GM21423 (cell line): ENCODE measurements at regions not wholly inside any gene's neighbourhood (a gene's known extent, or its start where the extent isn't known, plus 50 kb on each side); places are given as distances from the start of the nearest gene placed in this dataset.
"Not testable (repeated sequence)": the region's sequence is repeated elsewhere in the genome, so short reads cannot be mapped to it uniquely, and the experiment has no call there.

ENCODE experiments used
- ATAC-seq: cut with Tn5 transposase; IDR thresholded peaks from one replicate; pipeline ENCODE4 v1.9.1; 2021; ENCODE audit warnings: mild to moderate bottlenecking, moderate library complexity; ENCODE audit not compliant: unreplicated experiment

DNA sequence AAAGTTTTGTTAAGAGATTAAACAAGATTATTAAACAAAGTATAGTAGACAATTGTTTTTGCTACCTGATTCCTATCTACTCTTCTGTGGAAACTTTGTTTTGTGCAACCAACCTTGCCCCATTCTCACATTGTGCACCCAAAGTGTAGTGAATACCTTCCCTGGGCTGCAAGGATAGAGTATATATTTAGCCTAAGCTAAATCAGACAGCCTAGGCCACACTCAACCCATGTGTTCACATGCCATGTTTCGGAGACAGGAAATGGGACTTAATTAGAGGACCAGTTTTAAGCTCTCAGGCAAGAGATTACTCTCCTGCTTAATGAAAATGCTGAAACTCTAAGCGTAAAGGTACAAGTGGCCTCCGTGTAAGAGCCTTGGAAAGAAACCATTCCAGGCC, 734.9 kb upstream of the USP15 start:
- no peak for ATAC-seq

GRCh38 chr12:61530456-61530855, 729.7 kb upstream of the USP15 start:
- ATAC-seq: no peak

GRCh38 chr12:61531195-61531594, 729.0 kb upstream of the USP15 start:
- no peak for ATAC-seq

GRCh38 chr12:61536117-61536516, 724.1 kb upstream of the USP15 start:
- ATAC-seq: no peak

GRCh38 chr12:61536525-61536924, 723.7 kb upstream of the USP15 start:
- no peak for ATAC-seq

DNA sequence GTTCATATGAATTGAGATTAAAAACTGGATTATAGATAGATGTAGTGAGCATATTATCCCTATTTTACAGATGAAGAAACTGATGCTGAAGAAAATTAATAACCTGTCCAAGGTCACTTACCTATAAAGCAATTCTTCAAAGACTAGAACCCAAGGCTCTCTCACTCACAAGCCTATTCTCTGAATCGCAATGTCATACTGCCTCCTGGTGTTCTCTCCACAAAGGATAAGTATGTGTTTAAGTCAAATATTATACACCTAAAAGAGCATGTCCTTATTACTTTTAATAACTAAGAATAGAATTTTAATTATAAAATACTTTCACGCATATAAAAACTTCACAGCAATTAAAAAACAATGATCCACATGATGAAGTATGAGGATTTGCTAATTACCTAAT, 721.3 kb upstream of the USP15 start:
- no peak for ATAC-seq

DNA sequence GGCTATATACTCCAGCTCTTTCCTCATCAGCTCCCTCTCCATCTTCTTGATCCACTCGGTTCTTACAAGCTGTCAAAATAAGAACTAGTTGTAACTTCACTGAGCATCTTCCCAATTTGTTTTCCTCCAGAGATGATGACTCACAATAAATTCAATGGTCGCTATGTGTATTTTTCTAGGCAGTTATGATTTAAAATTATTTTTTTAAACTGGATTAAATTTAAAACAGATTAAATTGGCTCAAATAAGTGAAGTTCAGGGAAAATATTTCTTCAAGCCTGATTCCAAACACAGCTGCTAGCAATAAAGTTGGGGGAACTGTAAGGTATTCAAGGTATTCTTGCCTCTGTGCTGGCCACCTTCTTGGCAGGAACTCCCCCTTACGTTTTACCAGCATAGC, 717.7 kb upstream of the USP15 start:
- no peak for ATAC-seq

- no peak for ATAC-seq
Observed at GRCh38 chr12:61546296-61546695, 713.9 kb upstream of the USP15 start.

DNA sequence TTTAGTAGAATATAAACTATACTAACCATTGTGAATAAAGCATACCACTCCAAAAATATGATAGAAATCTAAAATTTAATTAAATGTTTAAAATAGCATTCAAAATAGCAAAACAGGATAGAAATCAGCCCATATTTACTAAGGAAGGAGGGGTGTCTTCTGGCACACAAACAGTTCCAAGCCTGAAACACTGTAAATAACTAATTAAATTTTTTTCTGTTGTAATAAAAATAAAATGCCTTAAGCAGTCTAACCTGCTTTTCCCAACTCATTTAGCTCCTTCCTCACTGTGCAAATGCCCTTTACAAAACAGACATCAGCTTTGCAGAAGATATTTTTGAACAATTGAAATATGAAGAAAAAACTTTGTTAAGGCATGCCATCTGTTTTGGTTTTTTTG, 707.1 kb upstream of the USP15 start:
- no peak for ATAC-seq

GRCh38 chr12:61554268-61555008, 705.8 kb upstream of the USP15 start:
- no peak for ATAC-seq

DNA sequence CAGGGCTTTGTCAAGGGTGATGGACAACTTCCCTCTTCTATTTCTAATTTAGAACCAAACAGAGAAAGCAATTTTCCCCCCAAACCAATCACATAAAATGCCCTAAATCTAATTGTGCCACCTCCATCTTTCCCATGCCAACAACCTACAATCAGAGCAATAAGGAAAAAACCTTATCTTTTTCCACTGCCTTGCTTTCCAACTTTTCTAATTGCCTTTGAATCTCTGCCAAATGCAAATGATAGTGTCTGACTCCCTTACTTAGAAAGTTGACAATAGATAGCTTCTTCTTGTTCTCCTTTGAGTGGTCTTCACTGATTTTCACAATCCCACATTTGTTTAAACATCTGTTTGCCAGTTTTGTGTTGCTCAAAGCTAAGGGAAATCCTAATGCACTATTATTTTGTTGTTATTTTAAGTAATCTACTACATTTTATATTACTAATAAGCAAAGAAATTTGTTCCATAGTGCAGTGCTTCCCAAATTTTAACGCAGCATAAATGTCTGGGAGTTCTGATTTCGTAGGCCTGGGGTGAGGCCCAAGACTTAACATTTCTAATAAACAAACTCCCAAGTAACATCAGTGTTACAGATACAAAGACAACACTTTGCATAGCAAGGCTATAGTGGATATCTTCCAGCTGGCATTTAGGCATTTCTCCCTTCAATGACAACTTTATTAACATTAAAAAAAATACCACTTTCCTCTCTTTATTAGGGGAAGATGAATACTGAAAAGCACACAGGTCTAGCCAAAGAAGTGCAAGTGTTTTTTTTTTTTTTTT, 696.3 kb upstream of the USP15 start:
- no peak for ATAC-seq

DNA sequence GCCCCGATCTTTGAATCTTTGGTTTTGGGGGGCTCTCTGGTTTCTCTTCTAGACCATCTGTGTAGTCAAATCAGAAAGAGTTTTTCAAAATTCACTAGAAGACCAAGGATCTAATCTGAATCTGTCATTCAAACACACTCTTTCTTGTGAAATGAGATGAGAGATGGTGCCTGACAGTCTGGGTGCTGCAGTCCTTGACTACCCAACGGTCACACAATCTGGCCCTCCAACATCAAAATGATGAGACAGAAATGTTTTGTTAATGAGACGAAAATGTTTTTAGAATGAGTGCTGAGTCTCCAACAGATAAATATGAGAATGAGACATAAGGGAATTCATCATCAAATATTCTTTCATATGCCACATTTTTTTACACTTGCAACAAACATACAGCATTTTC, 695.7 kb upstream of the USP15 start:
- no peak for ATAC-seq

- ATAC-seq: no peak
Observed at GRCh38 chr12:61566183-61566582, 694.0 kb upstream of the USP15 start.

DNA sequence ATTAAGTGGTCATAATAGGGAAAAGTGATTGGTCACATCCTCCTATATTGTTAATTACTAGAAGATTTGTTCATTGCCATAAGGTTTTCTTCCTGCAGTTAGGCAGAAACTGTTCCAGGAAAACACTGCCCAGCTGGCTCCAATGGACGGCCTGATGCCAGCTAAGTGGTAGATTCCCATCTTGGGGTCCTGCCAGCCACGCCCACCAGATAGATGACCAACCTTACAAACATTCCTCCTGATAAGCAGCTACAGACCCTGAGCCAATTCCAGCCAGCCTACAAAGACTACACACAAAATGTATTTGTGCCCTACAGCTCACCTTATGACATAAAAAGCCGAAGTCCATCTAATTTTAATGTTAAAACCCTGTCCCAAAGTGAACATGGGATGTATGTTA, 685.9 kb upstream of the USP15 start:
- ATAC-seq: no peak

DNA sequence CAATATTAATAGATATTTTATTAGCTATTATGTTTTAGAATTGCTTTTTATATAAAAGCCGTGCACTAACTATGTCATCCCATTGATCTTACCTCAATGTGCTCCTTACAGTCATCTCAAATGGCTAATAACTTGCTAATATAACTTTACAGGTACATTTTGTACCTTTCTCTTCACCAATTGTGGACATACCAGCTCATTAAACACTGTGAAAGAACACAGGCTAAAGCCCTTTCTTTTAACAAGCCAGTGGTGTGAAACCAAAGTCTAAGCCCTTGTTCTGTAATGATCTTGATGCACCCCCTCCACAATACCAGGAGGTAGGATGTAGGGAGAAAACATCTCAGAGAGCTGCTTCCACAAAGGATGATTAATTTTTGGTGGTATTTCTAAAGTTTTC, 675.3 kb upstream of the USP15 start:
- no peak for ATAC-seq

GRCh38 chr12:61590864-61591263, 669.3 kb upstream of the USP15 start:
- not testable (repeated sequence) for ATAC-seq

- no peak for ATAC-seq
Observed at GRCh38 chr12:61610143-61610542, 650.1 kb upstream of the USP15 start.

DNA sequence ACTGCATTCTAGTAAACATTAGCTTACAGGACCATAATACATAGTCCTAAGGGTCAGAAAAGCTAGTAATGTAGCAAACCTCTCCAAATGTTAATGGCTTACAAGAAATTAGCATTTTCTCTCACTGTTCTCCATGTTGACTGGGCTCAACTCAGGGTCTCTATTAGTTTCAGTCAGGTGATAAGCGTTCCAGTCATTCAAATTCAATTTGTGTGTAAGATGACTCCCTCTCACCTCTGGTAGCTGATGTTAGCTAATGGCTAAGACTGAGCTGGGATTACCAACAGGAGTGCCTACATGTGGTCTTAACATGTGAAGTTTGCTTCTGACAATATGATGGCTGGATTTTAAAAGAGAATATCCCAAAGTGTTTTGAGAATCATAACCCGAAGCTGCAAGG, 630.5 kb upstream of the USP15 start:
- no peak for ATAC-seq

DNA sequence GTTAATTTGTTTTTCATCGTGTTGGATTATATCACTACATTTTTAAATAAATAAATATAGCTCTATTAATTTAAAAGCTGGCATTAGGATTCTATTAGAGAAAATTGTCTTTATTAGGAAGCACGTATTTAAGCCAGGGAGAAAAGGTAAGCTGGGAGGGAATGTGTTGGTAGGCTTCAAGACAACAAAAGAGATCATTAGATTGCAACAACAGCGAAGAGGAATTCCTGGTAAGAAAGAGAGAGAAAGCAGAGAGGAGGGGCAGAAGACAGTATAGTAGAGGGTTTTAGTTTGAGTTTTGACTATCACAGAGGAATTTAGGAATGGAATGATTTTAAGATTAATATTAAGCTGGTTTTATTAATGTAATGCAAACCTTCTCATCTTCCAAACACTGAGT, 613.6 kb upstream of the USP15 start:
- no peak for ATAC-seq

DNA sequence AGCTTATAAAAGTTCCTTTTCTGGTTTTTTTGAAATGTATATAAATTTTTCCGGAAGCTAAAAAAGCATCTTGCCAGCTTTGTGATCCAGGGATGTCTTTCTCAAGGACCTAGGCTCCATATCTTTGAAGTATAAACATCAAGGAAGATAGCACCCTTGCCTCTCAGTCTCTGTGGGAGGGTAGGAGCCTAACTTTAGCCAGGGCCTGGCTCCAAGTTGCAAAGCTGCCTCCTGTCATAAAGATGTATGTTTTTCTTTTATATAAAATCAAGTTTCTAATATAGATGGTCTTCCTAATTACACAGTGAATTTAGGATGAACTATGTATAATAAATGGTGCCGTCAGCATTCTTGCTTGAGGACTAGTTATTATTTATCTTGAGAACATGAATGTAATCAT, 612.6 kb upstream of the USP15 start:
- ATAC-seq: no peak

DNA sequence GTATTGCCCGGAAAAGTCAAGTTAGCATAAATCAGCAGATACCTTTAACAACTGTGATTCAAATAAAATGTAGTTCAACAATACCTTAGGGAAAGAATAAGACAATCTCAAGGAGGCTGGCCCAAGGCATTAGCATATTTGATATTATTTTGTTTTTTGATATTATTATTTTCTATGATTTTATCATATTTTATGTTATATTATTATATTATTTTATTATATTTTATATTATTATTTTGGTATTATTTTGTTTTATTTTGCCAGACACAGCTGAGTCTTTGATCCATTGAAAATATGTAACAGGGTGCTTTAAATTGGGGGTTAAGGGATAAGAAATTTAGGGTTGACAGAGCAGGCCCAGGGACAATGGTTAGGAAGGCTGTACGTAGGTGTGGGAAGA, 607.9 kb upstream of the USP15 start:
- no peak for ATAC-seq

DNA sequence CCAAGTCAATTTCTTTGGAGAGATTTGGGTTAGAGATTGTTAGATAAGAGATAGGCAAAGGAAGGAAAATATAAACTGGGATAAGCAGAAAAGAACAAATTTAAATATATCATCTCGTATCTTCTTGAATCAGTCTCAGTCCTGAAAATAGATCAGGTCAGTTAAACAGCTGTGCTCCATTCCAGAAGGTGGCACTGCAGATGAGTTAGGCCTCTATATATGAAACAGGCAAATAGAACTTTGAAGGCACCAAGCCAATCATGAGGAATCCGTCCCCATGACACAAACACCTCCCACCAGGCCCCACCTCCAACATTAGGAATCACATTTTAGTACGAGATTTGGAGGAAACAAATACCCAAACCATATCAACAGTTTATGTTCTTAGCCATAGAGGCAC, 605.5 kb upstream of the USP15 start:
- ATAC-seq: no peak

DNA sequence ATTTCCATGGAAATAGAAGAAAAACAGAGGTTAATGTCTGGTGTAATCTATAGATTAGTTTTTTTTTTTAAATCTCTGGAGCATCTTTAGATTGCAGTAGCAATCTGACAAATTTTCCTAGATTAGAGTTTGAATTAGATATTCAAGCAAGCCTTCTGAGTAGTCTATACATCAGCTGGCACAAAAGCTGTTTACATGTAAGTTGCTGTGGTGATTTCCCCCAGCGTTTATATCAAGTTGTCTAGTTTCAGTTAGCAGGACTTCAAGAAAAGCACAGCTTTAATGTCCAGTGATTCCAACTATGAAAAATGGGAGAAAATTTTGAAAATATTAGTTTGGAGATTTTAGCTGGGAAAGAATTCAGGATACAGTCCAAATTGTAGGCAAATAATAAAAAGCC, 605.0 kb upstream of the USP15 start:
- ATAC-seq: no peak
